Dedifferentiated amniotic fluid mesenchymal stem cell (primary cell): ENCODE measurements at regions not wholly inside any gene's neighbourhood (a gene's known extent, or its start where the extent isn't known, plus 50 kb on each side); places are given as distances from the start of the nearest gene placed in this dataset.
"Not testable (repeated sequence)": the region's sequence is repeated elsewhere in the genome, so short reads cannot be mapped to it uniquely, and the experiment has no call there.

ENCODE experiments used
- DNase-seq: peaks from one replicate; pipeline ENCODE4 v3.0.0-alpha.2; 2016; ENCODE audit errors: extremely low spot score

- DNase-seq, result no peak
These were observed 212.1 kb upstream of the PRSS58 start for GRCh38 chr7:142469696-142470543.

- no peak for DNase-seq
These were observed 211.2 kb upstream of the PRSS58 start for GRCh38 chr7:142468871-142469665.

GRCh38 chr7:142467056-142467655 is 209.3 kb upstream of the PRSS58 start:
- not testable (repeated sequence) for DNase-seq

- no peak for DNase-seq
These were observed 205.6 kb upstream of the PRSS58 start for GRCh38 chr7:142463401-142463850.

- DNase-seq, result peak; percentile 81
These were observed 203.6 kb upstream of the PRSS58 start for GRCh38 chr7:142461437-142461836.

GRCh38 chr7:142460402-142461117 is 202.7 kb upstream of the PRSS58 start:
- no peak for DNase-seq

GRCh38 chr7:142459551-142459963 is 201.7 kb upstream of the PRSS58 start:
- DNase-seq, result peak; percentile 77

- DNase-seq, result no peak
These were observed 199.4 kb upstream of the PRSS58 start for GRCh38 chr7:142457146-142457703.

- no peak for DNase-seq
These were observed 197.5 kb upstream of the PRSS58 start for GRCh38 chr7:142455392-142455791.

- DNase-seq, result no peak
These were observed 197.0 kb upstream of the PRSS58 start for GRCh38 chr7:142454862-142455261.

- DNase-seq, result no peak
These were observed 194.9 kb upstream of the PRSS58 start for GRCh38 chr7:142452791-142453190.

GRCh38 chr7:142451817-142452216 is 194.0 kb upstream of the PRSS58 start:
- no peak for DNase-seq

- no peak for DNase-seq
These were observed 193.4 kb upstream of the PRSS58 start for GRCh38 chr7:142451296-142451695.

GRCh38 chr7:142450695-142451094 is 192.8 kb upstream of the PRSS58 start:
- no peak for DNase-seq

- no peak for DNase-seq
These were observed 192.3 kb upstream of the PRSS58 start for GRCh38 chr7:142450206-142450605.

GRCh38 chr7:142448857-142449256 is 191.0 kb upstream of the PRSS58 start:
- DNase-seq, result not testable (repeated sequence)

- DNase-seq, result no peak
These were observed 189.9 kb upstream of the PRSS58 start for GRCh38 chr7:142447762-142448161.

GRCh38 chr7:142445019-142445686 is 187.3 kb upstream of the PRSS58 start:
- DNase-seq, result no peak

GRCh38 chr7:142443216-142444010 is 185.6 kb upstream of the PRSS58 start:
- DNase-seq, result no peak

GRCh38 chr7:142442396-142442795 is 184.5 kb upstream of the PRSS58 start:
- DNase-seq, result no peak
